ENCODE measurements at regions not wholly inside any gene's neighbourhood (a gene's known extent, or its start where the extent isn't known, plus 50 kb on each side); places are given as distances from the start of the nearest gene placed in this dataset.
"Not testable (repeated sequence)": the region's sequence is repeated elsewhere in the genome, so short reads cannot be mapped to it uniquely, and the experiment has no call there.

DNA sequence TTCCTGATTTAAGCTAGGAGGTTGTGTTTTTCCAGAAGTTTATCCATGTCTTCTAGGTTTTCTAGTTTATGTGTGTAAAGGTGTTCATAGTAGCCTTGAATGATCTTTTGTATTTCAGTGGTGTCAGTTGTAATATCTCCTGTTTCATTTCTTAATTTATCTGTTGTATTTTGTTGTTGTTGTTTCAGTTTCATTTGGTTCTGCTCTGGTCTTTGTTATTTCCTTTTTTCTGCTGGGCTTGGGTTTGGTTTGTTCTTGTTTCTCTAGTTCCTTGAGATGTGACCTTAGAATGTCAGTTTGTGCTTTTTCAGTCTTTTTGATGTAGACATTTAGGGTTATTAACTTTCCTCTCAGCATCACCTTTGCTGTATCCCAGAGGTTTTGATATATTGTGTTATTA lies 62.8 kb downstream of the SCP2D1 start:
- DNase-seq (ENCODE audit: low read depth), result not testable (repeated sequence)

- no peak for DNase-seq (ENCODE audit: low read depth)
These were observed 65.7 kb downstream of the SCP2D1 start for GRCh38 chr20:18879262-18879661.

GRCh38 chr20:18886756-18887155 lies 73.2 kb downstream of the SCP2D1 start:
- no peak for DNase-seq (ENCODE audit: low read depth)

GRCh38 chr20:18901980-18902737 lies 88.6 kb downstream of the SCP2D1 start:
- no peak for DNase-seq (ENCODE audit: low read depth)

GRCh38 chr20:18904192-18904591 lies 90.6 kb downstream of the SCP2D1 start:
- no peak for DNase-seq (ENCODE audit: low read depth)

DNA sequence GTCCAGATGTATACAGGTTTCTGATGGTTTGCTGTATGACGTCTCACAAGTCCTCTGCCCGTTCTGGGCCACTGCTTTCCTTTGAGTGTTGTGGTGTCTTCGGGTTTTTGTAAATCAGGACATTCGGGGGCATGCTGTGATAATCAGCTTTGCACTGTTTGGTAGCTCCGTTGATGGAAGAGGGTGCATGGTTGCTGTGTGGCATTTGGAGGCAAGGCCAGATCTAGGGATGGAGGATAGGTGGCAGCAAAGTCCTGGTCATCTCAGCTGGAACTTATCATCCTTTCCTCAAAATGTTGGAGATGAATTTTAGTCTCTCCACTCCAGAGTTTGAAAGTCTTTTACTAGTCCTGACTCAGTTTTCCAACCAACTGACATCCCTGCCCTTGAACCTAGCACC lies 91.0 kb downstream of the SCP2D1 start:
- DNase-seq (ENCODE audit: low read depth), result no peak

DNA sequence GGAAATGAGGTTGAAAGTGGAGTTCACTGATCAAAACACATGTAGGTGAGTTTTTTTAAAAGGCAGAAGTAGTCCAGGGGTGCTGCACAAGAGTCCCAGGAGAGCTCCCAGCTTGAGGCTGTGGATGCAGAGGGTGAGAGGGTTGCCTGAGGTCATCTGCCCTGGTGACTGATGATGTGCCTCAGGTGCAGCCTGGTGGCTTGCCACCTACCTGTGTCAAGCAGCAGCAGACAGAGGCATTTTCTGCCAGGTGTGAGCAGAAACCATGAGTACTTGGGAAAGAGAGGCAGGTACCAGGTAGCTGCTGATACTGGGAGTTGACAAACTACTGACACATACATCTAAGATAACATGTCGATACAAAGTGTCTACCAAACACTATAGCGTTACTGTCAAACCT lies 92.5 kb downstream of the SCP2D1 start:
- no peak for DNase-seq (ENCODE audit: low read depth)

GRCh38 chr20:18907353-18907752 lies 93.8 kb downstream of the SCP2D1 start:
- DNase-seq (ENCODE audit: low read depth), result no peak

- DNase-seq (ENCODE audit: low read depth), result no peak
These were observed 94.5 kb downstream of the SCP2D1 start for GRCh38 chr20:18908109-18908508.

- no peak for DNase-seq (ENCODE audit: low read depth)
These were observed 95.7 kb downstream of the SCP2D1 start for GRCh38 chr20:18909254-18909653.

GRCh38 chr20:18913701-18914100 lies 100.1 kb downstream of the SCP2D1 start:
- DNase-seq (ENCODE audit: low read depth), result no peak

GRCh38 chr20:18914796-18915195 lies 101.2 kb downstream of the SCP2D1 start:
- no peak for DNase-seq (ENCODE audit: low read depth)

- DNase-seq (ENCODE audit: low read depth), result no peak
These were observed 103.5 kb downstream of the SCP2D1 start for GRCh38 chr20:18916886-18917750.

DNA sequence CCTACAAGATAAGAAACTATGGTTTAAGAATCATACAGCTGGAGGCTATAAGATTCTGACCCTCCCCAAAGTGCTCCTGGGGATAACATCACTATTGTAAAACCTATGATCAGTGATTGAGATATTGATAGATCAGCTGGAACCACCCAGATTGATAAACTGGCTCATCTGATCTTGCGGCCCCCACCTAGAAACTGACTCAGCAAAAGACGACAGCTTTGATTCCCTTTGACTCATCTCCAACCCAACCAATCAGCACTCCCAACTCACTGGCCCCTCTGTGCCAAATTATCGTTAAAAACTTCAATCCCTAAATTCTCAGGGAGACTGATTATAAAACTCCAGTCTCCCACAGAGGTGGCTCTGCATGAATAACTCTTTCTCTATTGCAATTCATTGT lies 106.4 kb downstream of the SCP2D1 start:
- DNase-seq (ENCODE audit: low read depth), result no peak

- no peak for DNase-seq (ENCODE audit: low read depth)
These were observed 107.7 kb downstream of the SCP2D1 start for GRCh38 chr20:18921291-18921690.

- no peak for DNase-seq (ENCODE audit: low read depth)
These were observed 108.7 kb downstream of the SCP2D1 start for GRCh38 chr20:18922251-18922650.

GRCh38 chr20:18922898-18923297 lies 109.3 kb downstream of the SCP2D1 start:
- DNase-seq (ENCODE audit: low read depth), result no peak

DNA sequence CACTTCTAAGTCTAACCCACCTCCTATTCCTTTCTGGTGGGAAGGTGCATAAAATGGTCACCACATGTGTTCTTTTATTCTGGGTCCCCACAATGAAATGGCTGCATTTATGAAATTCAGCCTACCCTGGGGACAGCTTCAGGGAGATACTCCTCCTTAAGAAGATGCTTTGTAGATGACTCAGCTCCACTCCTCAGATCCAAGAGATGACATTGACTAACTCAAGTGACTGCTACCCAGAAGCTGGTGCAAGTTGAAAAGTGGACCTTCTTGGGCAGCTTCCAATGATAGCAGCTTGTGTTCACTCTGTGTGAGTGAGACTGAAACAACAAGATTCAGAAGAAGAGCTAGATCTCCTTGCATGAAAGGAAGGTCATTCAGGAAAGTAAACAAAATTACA lies 113.4 kb downstream of the SCP2D1 start:
- DNase-seq (ENCODE audit: low read depth), result no peak

- DNase-seq (ENCODE audit: low read depth), result no peak
These were observed 115.0 kb downstream of the SCP2D1 start for GRCh38 chr20:18928626-18929025.

GRCh38 chr20:18929800-18930199 lies 116.2 kb downstream of the SCP2D1 start:
- no peak for DNase-seq (ENCODE audit: low read depth)

DNA sequence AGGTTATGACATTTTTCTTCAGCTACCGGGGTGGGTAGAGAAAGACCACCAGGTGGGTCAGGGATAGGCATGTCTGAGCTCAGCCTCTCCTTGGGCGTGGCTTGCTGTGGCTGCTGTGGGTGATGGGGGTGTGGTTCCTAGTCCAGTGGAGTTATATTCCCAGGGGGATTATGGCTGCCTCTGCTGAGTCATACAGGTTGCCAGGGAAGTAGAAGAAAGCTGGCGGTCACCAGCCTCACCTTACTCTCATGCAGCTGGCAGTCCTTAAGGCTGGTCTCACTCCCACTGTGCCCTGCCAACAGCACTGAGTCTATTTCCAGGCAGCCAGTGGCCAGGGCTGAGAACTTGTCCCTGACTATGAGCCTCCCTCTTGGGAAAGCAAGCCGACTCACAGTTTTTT lies 130.0 kb downstream of the SCP2D1 start:
- no peak for DNase-seq (ENCODE audit: low read depth)

DNA sequence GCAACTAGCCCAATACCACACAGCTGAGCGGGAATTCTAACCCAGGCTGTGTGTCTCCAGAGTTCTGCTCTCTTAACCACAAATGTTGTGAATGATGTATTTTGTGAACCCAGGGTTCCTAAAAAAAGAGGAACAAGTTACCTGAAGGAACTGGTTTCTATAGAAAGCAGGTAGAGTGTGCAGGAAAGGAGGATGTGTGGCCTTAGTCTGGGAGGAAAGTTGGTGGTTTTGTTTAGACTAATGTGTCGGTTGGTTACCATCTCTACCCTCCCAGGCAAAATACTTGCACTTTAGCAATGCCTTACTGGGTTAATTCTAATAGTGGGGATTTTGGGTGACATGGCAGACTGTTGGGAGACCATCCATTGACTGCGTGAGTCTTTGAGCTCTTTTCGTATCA lies 143.3 kb downstream of the SCP2D1 start:
- no peak for DNase-seq (ENCODE audit: low read depth)

GRCh38 chr20:18957328-18957727 lies 143.7 kb downstream of the SCP2D1 start:
- DNase-seq (ENCODE audit: low read depth), result no peak

Data from activated T-cell treated with anti-CD3 and anti-CD28 coated beads for 48 hours (primary cell).